CD8-positive, alpha-beta memory T cell (primary cell): ENCODE measurements at regions not wholly inside any gene's neighbourhood (a gene's known extent, or its start where the extent isn't known, plus 50 kb on each side); places are given as distances from the start of the nearest gene placed in this dataset.

ENCODE experiments used
- CTCF ChIA-PET: fragments of 350-600 bp; sonication (Branson Sonifier 250); formaldehyde crosslinking; loops from one replicate; lab custom pipeline; 2021; ENCODE audit warnings: antibody characterized with exemption; lab: Charles Lee
- POLR2A ChIA-PET: fragments of 350-600 bp; sonication (Branson Sonifier 250); formaldehyde crosslinking; loops from one replicate; lab custom pipeline; 2021; ENCODE audit warnings: antibody characterized with exemption; lab: Charles Lee
- DNase-seq, 5 donors: peaks; one replicate each; pipeline versions ENCODE4 v3.0.0 to v3.0.0-alpha.2; 2020 to 2022; ENCODE audit warnings: mixed read lengths in 1 of 5
- H3K27ac ChIP-seq: one replicate; pipeline ENCODE4 v1.7.0; 2013; ENCODE audit warnings: low read depth, mild to moderate bottlenecking, low read length, moderate library complexity
- H3K27me3 ChIP-seq: 2 replicates; pipeline ENCODE4 v1.7.0; 2013; ENCODE audit warnings: low read length, mild to moderate bottlenecking; ENCODE audit not compliant: insufficient read depth, poor library complexity, severe bottlenecking
- H3K36me3 ChIP-seq: 2 replicates; pipeline ENCODE4 v1.7.0; 2013; ENCODE audit warnings: mild to moderate bottlenecking, low read length, moderate library complexity; ENCODE audit not compliant: insufficient read depth
- H3K4me1 ChIP-seq: 2 replicates; pipeline ENCODE4 v1.7.0; 2013; ENCODE audit warnings: mild to moderate bottlenecking, low read length, moderate library complexity; ENCODE audit not compliant: insufficient read depth
- H3K4me3 ChIP-seq: 2 replicates; pipeline ENCODE4 v1.7.0; 2013; ENCODE audit warnings: mild to moderate bottlenecking, low read length
- H3K9me3 ChIP-seq: 2 replicates; pipeline ENCODE4 v1.7.0; 2013; ENCODE audit warnings: mild to moderate bottlenecking, low read length
- H3K27ac Mint-ChIP-seq, 8 donors: one replicate each; pipeline ENCODE4 v1.8.0; 2020 to 2021; ENCODE audit warnings: mixed read lengths in 8 of 8, mild to moderate bottlenecking in 6 of 8, inconsistent platforms in 3 of 8, moderate library complexity in 3 of 8
- H3K27me3 Mint-ChIP-seq, 2 donors: one replicate each; pipeline ENCODE4 v1.8.0; 2020 to 2021; ENCODE audit warnings: mixed read lengths in 2 of 2, mild to moderate bottlenecking in 1 of 2, moderate library complexity in 1 of 2
- H3K36me3 Mint-ChIP-seq, 3 donors: one replicate each; pipeline ENCODE4 v1.8.0; 2020 to 2021; ENCODE audit warnings: mixed read lengths in 3 of 3, inconsistent platforms in 1 of 3, mild to moderate bottlenecking in 1 of 3
- H3K4me1 Mint-ChIP-seq, 3 donors: one replicate each; pipeline ENCODE4 v1.8.0; 2020 to 2021; ENCODE audit warnings: mixed read lengths in 3 of 3, inconsistent platforms in 1 of 3, mild to moderate bottlenecking in 1 of 3
- H3K4me3 Mint-ChIP-seq, 7 donors: one replicate each; pipeline ENCODE4 v1.8.0; 2020 to 2021; ENCODE audit warnings: mixed read lengths in 7 of 7, mild to moderate bottlenecking in 6 of 7, moderate library complexity in 4 of 7, inconsistent platforms in 2 of 7
- H3K9me3 Mint-ChIP-seq, 5 donors: one replicate each; pipeline ENCODE4 v1.8.0; 2020 to 2022; ENCODE audit warnings: mixed read lengths in 5 of 5, mild to moderate bottlenecking in 3 of 5, moderate library complexity in 2 of 5, inconsistent platforms in 1 of 5

DNA sequence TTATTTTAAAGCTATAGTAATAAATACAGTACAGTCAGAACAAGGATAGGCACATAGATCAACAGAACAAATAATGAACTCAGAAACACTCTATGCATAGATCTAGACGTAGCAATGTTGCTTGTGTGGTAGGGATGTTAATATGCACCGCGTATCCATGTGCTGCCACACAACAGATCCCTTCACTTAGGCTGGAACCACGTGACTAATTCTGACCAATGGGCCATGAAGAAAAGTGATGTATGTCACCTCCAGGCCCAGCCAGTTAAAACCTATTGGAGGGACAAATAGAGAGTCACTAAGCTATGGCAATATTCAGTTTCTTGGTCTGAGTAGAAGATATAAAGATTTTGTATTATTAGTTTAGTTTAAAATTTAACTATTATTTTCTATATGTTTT lies 91.4 kb downstream of the ADAMTS1 start:
- Mint-ChIP-seq H3K36me3 (no peaks in the 10 kb centered on the region), H3K27ac (no peak overlapping the region), H3K27me3 (no peaks in the 10 kb centered on the region), H3K4me3 (no peak overlapping the region), H3K9me3 (no peaks in the 10 kb centered on the region), H3K4me1 (no peaks in the 10 kb centered on the region)
- no peak for DNase-seq
- ChIA-PET POLR2A (no interaction called here), CTCF (no interaction called here)
- H3K27me3 ChIP-seq, result no peaks in the 10 kb centered on the region
- H3K4me3 ChIP-seq, result no peak overlapping the region
- no peaks in the 10 kb centered on the region for H3K36me3 ChIP-seq
- no peaks in the 10 kb centered on the region for H3K9me3 ChIP-seq
- H3K27ac ChIP-seq, result no peak overlapping the region
- H3K4me1 ChIP-seq, result no peaks in the 10 kb centered on the region

DNA sequence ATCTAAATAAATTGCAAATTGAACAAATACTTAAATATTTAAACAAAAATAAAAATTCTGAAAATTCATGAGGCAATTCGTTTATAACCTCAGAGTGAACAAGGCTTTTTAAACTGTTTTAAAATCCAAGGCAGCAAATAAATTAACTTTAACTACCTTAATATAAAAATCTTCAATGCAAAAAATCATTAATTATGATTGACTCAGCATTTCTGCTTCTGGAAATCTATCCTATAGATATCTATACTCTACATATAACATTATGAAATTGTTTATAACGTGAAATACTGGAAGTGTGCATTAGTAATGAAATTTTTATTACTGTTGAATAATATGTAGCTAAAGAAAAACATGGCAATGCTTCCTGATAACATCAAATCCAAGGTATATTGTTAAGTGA lies 92.4 kb downstream of the ADAMTS1 start:
- no peaks in the 10 kb centered on the region for H3K36me3 Mint-ChIP-seq
- ChIA-PET CTCF (no interaction called here), POLR2A (no interaction called here)
- DNase-seq, result no peak
- H3K27ac Mint-ChIP-seq, result no peak overlapping the region
- H3K9me3 ChIP-seq, result no peaks in the 10 kb centered on the region
- H3K9me3 Mint-ChIP-seq, result no peaks in the 10 kb centered on the region
- H3K27me3 Mint-ChIP-seq, result no peaks in the 10 kb centered on the region
- H3K4me3 ChIP-seq, result no peak overlapping the region
- H3K27ac ChIP-seq, result no peak overlapping the region
- no peaks in the 10 kb centered on the region for H3K4me1 Mint-ChIP-seq
- no peaks in the 10 kb centered on the region for H3K4me1 ChIP-seq
- H3K36me3 ChIP-seq, result no peaks in the 10 kb centered on the region
- H3K27me3 ChIP-seq, result no peaks in the 10 kb centered on the region
- H3K4me3 Mint-ChIP-seq, result no peak overlapping the region

DNA sequence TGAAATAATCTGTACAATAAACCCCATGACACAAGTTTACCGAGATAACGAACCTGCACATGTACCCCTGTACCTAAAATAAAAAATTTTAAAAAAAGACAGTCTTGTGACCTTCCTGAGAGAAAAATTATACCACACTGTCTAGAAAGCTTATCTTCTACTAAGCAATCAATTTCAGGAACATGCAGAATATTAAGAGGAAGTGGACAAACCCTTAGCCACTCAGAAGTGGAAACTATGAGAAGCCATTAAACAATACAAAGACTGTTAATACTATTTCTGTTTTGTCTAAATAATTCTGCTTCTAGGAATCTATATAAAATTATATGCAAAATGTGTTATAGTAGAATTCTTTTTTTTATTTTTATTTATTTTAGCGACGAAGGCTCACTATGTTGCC lies 93.9 kb downstream of the ADAMTS1 start:
- no peaks in the 10 kb centered on the region for H3K4me1 Mint-ChIP-seq
- H3K9me3 ChIP-seq, result no peaks in the 10 kb centered on the region
- no peak overlapping the region for H3K4me3 Mint-ChIP-seq
- DNase-seq, result no peak
- H3K4me3 ChIP-seq, result no peak overlapping the region
- ChIA-PET CTCF (no interaction called here), POLR2A (no interaction called here)
- no peaks in the 10 kb centered on the region for H3K36me3 ChIP-seq
- no peak overlapping the region for H3K27ac ChIP-seq
- no peaks in the 10 kb centered on the region for H3K27me3 Mint-ChIP-seq
- H3K27ac Mint-ChIP-seq, result no peak overlapping the region
- H3K27me3 ChIP-seq, result no peaks in the 10 kb centered on the region
- H3K4me1 ChIP-seq, result no peaks in the 10 kb centered on the region
- H3K36me3 Mint-ChIP-seq, result no peaks in the 10 kb centered on the region
- no peaks in the 10 kb centered on the region for H3K9me3 Mint-ChIP-seq

DNA sequence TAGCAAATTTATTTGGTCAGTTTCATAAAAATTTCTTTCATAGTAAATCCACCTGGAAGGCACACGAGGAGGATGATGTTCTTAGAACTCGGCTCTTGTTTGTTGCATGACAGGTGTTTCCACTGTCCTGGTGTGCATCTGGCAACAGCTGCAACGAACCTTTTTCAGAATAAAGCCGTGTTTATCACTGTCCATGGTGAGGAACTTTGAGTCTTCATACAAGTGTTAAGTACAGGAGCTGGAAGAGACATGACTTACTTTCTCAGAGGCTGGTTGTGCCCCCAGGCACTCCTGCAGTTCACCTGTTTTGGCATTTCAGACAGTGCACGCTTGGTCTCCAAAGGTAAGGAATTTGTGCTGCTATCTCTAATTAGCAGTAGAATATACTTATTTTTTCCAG lies 97.1 kb downstream of the ADAMTS1 start:
- POLR2A ChIA-PET, result no interaction called here
- Mint-ChIP-seq H3K4me3 (no peak overlapping the region), H3K4me1 (no peaks in the 10 kb centered on the region), H3K36me3 (no peaks in the 10 kb centered on the region), H3K27ac (no peak overlapping the region), H3K27me3 (no peaks in the 10 kb centered on the region), H3K9me3 (no peaks in the 10 kb centered on the region)
- H3K27ac ChIP-seq, result no peak overlapping the region
- no peaks in the 10 kb centered on the region for H3K36me3 ChIP-seq
- no peak overlapping the region for H3K4me3 ChIP-seq
- no peaks in the 10 kb centered on the region for H3K27me3 ChIP-seq
- no peak for DNase-seq
- CTCF ChIA-PET, result no interaction called here
- H3K9me3 ChIP-seq, result no peaks in the 10 kb centered on the region
- H3K4me1 ChIP-seq, result no peaks in the 10 kb centered on the region

DNA sequence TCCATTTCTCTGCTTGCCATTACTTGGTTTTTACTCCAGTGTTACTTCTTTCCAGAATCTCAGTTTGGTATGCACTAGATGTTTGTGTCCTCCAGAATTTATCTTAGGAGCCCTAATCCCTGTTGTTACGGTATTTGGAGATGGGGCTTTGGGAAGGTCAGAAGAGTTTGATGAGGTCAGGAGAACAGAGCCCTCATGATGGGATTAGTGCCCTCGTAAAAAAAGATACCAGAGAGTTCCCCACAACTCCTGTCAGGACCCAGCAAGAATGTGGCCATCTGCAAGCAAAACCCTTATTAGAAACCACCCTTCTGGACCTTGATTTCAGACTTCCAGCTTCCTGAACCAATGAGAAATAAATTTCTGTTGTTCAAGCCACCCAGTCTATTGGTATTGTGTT lies 98.0 kb downstream of the ADAMTS1 start:
- ChIA-PET CTCF (no interaction called here), POLR2A (no interaction called here)
- no peak overlapping the region for H3K4me3 Mint-ChIP-seq
- H3K27me3 Mint-ChIP-seq, result no peaks in the 10 kb centered on the region
- Histone ChIP-seq H3K9me3 (no peaks in the 10 kb centered on the region), H3K27ac (no peak overlapping the region), H3K27me3 (no peaks in the 10 kb centered on the region), H3K4me1 (no peaks in the 10 kb centered on the region), H3K4me3 (no peak overlapping the region), H3K36me3 (no peaks in the 10 kb centered on the region)
- H3K9me3 Mint-ChIP-seq, result no peaks in the 10 kb centered on the region
- DNase-seq, result no peak
- no peak overlapping the region for H3K27ac Mint-ChIP-seq
- no peaks in the 10 kb centered on the region for H3K4me1 Mint-ChIP-seq
- no peaks in the 10 kb centered on the region for H3K36me3 Mint-ChIP-seq

DNA sequence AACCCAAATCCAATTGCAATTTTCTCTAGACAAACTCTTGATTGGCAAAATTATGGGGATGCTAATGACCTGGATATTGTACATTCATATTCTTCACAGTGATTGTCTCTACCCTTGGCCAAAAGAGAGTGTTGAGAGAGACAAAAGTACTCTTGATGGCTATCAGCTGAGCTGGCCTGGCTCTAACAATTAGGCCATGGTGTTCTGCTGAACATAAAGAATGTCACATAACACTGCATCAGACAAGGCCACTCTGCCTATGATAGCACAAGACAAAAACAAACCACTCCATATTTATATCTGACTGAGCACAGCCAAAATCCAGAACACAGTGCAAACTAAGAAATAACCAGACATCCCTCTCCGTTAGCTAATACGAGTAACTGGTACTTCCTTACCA lies 101.7 kb downstream of the ADAMTS1 start:
- no peaks in the 10 kb centered on the region for H3K27me3 ChIP-seq
- Mint-ChIP-seq H3K27ac (no peak overlapping the region), H3K36me3 (no peaks in the 10 kb centered on the region), H3K27me3 (peaks cover 0 to 1% of the 10 kb centered on the region in 2 donors), H3K9me3 (peaks cover 0 to 2% (median 0%) of the 10 kb centered on the region in 5 donors), H3K4me1 (no peaks in the 10 kb centered on the region), H3K4me3 (no peak overlapping the region)
- CTCF ChIA-PET, result no interaction called here
- no peak for DNase-seq
- no peak overlapping the region for H3K27ac ChIP-seq
- POLR2A ChIA-PET, result no interaction called here
- H3K36me3 ChIP-seq, result no peaks in the 10 kb centered on the region
- no peaks in the 10 kb centered on the region for H3K9me3 ChIP-seq
- H3K4me1 ChIP-seq, result no peaks in the 10 kb centered on the region
- H3K4me3 ChIP-seq, result no peak overlapping the region

DNA sequence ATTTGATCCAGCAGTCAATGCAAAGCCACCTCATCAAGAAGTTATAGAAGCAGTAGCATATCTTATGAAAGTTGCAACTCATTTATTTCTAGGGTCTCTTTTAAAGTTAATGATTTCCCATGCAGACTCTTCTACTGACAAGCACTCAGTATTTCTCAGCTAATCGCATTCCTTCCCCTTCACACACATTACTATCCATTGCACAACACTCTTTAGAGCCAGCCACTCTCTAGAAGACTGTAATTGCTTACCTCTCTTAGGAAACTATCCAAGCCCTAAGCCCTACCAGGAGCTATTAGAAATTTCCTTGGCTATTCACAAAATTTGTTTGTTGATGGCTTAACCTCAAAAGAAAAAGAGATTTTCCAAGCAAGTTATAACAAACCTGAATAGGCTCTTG lies 106.0 kb downstream of the ADAMTS1 start:
- Mint-ChIP-seq H3K4me1 (no peaks in the 10 kb centered on the region), H3K4me3 (no peak overlapping the region), H3K27ac (no peak overlapping the region), H3K27me3 (peaks cover 0 to 1% of the 10 kb centered on the region in 2 donors), H3K36me3 (no peaks in the 10 kb centered on the region), H3K9me3 (peaks cover 0 to 3% (median 2%) of the 10 kb centered on the region in 5 donors)
- CTCF ChIA-PET, result no interaction called here
- Histone ChIP-seq H3K4me3 (no peak overlapping the region), H3K9me3 (no peaks in the 10 kb centered on the region), H3K27ac (no peak overlapping the region), H3K36me3 (no peaks in the 10 kb centered on the region), H3K4me1 (no peaks in the 10 kb centered on the region), H3K27me3 (no peaks in the 10 kb centered on the region)
- POLR2A ChIA-PET, result no interaction called here
- no peak for DNase-seq

DNA sequence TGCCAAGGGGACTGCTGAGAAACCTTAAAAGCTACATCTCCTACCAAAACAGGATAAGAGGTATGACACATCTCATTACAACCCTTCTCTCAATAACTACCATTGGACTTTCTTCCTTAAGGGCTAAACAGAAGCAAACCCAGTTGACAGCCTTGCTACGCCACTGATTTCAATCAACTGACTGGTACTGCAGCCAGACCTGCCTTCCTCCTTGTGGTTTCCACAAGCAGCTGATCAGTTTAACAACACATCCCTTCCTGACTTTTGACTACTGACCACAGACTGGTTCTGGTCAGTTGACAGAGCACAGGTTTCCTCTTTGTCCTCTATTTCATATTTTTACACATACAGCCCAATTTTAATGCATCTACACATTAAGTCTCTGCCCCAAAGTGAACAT lies 108.8 kb downstream of the ADAMTS1 start:
- no peak overlapping the region for H3K4me3 ChIP-seq
- H3K9me3 Mint-ChIP-seq, result peaks cover 0 to 3% (median 2%) of the 10 kb centered on the region in 5 donors
- peak overlapping the region in 1 of 8 donors; percentile 5 for H3K27ac Mint-ChIP-seq
- no peaks in the 10 kb centered on the region for H3K4me1 Mint-ChIP-seq
- no peak overlapping the region for H3K27ac ChIP-seq
- H3K27me3 Mint-ChIP-seq, result peaks cover 0 to 1% of the 10 kb centered on the region in 2 donors
- H3K36me3 Mint-ChIP-seq, result no peaks in the 10 kb centered on the region
- H3K36me3 ChIP-seq, result no peaks in the 10 kb centered on the region
- H3K27me3 ChIP-seq, result no peaks in the 10 kb centered on the region
- H3K9me3 ChIP-seq, result no peaks in the 10 kb centered on the region
- no peaks in the 10 kb centered on the region for H3K4me1 ChIP-seq
- DNase-seq, result no peak
- ChIA-PET CTCF (no interaction called here), POLR2A (no interaction called here)
- H3K4me3 Mint-ChIP-seq, result no peak overlapping the region
